Osteoblast (primary cell): ENCODE measurements at regions not wholly inside any gene's neighbourhood (a gene's known extent, or its start where the extent isn't known, plus 50 kb on each side); places are given as distances from the start of the nearest gene placed in this dataset.

Source experiments
- DNase-seq: peaks from one replicate; pipeline ENCODE4 v3.0.0; 2011; ENCODE audit warnings: low spot score, mixed read lengths; ENCODE audit not compliant: insufficient read length; ENCODE audit errors: missing footprints
- H2AFZ ChIP-seq: 2 replicates; pipeline ENCODE4 v1.6.0; 2011; ENCODE audit warnings: mild to moderate bottlenecking, low read length
- H3K27ac ChIP-seq: 2 replicates; pipeline ENCODE4 v1.5.1; 2011; ENCODE audit warnings: mild to moderate bottlenecking, low read depth, low read length, moderate library complexity
- H3K27me3 ChIP-seq: 2 replicates; pipeline ENCODE4 v1.6.0; 2012; ENCODE audit warnings: mild to moderate bottlenecking, control low read depth, inconsistent platforms, low read length, moderate library complexity; ENCODE audit not compliant: insufficient read depth
- H3K36me3 ChIP-seq: 2 replicates; pipeline ENCODE4 v1.5.1; 2011; ENCODE audit warnings: mild to moderate bottlenecking, low read length, control low read depth, moderate library complexity; ENCODE audit not compliant: insufficient read depth
- H3K4me1 ChIP-seq: 2 replicates; pipeline ENCODE4 v1.5.1; 2011; ENCODE audit warnings: mild to moderate bottlenecking, low read length, control low read depth, moderate library complexity; ENCODE audit not compliant: insufficient read depth
- H3K4me2 ChIP-seq: 2 replicates; pipeline ENCODE4 v1.6.0; 2011; ENCODE audit warnings: mild to moderate bottlenecking, low read length; ENCODE audit not compliant: insufficient read depth
- H3K4me3 ChIP-seq: fragments of 200-600 bp; sonication (generic); 3 replicates; pipeline ENCODE4 v1.5.1; 2012; ENCODE audit warnings: mild to moderate bottlenecking, low read length, inconsistent platforms; ENCODE audit not compliant: insufficient read depth
- H3K79me2 ChIP-seq: 2 replicates; pipeline ENCODE4 v1.6.0; 2012; ENCODE audit warnings: mild to moderate bottlenecking, low read length, control low read depth, inconsistent platforms; ENCODE audit not compliant: insufficient read depth
- H3K9me3 ChIP-seq: 2 replicates; pipeline ENCODE4 v1.5.1; 2011; ENCODE audit warnings: low read depth, low read length, control low read depth
- H4K20me1 ChIP-seq: 2 replicates; pipeline ENCODE4 v1.6.0; 2012; ENCODE audit warnings: mild to moderate bottlenecking, low read length, control low read depth; ENCODE audit not compliant: insufficient read depth
- TF ChIP-seq, protein P1 (sequence below): IDR thresholded peaks from 2 replicates; pipeline ENCODE4 v1.5.1; 2011; ENCODE audit warnings: mild to moderate bottlenecking, low read depth, low read length, moderate library complexity; ENCODE audit errors: extremely low read depth

DNA sequence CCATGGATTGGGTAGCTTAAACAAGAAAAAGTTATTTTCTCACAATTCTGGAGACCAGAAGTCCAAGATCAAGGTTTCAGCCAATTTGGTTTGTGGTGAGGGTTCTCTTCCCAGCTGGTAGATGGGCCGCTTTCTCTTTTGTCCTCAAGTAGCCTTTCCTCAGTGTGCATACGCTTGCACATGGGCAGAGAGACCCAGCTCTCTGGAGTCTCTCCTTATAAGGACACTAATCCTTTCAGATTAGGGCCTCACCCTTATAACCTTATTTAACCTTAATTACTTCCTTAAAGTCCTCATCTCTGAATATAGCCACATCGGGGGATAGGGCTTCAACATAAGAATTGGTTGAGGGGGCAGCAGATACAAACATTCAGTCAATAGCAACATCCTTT lies 68.4 kb upstream of the NLK start:
- no peak for DNase-seq
- Histone ChIP-seq H3K36me3 (no peaks in the 10 kb centered on the region), H3K9me3 (no peaks in the 10 kb centered on the region), H2AFZ (no peak overlapping the region), H3K79me2 (no peaks in the 10 kb centered on the region), H3K27ac (no peak overlapping the region), H3K27me3 (peaks cover 6% of the 10 kb centered on the region), H3K4me1 (peaks cover 7% of the 10 kb centered on the region), H3K4me2 (no peak overlapping the region), H3K4me3 (no peak overlapping the region), H4K20me1 (no peaks in the 10 kb centered on the region)
- TF ChIP-seq, protein P1, sequence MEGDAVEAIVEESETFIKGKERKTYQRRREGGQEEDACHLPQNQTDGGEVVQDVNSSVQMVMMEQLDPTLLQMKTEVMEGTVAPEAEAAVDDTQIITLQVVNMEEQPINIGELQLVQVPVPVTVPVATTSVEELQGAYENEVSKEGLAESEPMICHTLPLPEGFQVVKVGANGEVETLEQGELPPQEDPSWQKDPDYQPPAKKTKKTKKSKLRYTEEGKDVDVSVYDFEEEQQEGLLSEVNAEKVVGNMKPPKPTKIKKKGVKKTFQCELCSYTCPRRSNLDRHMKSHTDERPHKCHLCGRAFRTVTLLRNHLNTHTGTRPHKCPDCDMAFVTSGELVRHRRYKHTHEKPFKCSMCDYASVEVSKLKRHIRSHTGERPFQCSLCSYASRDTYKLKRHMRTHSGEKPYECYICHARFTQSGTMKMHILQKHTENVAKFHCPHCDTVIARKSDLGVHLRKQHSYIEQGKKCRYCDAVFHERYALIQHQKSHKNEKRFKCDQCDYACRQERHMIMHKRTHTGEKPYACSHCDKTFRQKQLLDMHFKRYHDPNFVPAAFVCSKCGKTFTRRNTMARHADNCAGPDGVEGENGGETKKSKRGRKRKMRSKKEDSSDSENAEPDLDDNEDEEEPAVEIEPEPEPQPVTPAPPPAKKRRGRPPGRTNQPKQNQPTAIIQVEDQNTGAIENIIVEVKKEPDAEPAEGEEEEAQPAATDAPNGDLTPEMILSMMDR: no peak

DNA sequence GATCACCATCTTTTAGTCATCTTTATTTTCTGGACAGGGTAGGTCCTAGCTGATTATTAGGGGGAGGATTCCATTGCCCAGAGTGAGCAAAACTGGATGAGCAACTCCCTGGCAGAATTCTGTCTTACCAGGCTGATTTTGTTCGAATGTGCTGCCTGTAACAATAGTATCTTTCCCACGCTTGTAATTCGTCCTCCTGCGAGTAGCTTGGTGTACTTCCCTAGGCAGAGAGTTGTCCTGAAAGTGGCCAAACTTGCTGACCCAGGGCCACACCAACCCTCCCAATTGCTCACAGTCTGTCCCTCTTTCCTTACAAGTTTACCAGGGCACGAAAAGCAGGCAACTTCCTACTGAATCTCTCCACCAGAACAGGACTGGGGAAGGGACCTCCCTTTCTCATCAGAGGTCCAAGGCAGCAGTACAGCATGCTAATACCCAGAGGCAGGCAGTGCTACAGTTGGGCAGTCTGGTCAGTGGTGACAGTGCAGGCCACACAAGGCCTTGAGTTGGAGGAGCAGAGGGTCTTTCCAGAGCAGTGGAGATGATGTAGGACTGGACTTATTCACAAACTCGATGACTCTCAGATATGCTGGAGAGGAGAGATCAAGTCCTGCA lies 67.8 kb upstream of the NLK start:
- Histone ChIP-seq H3K36me3 (no peaks in the 10 kb centered on the region), H3K27me3 (peaks cover 3% of the 10 kb centered on the region), H3K27ac (no peak overlapping the region), H2AFZ (no peak overlapping the region), H3K4me2 (no peak overlapping the region), H4K20me1 (no peaks in the 10 kb centered on the region), H3K9me3 (no peaks in the 10 kb centered on the region), H3K4me3 (no peak overlapping the region), H3K4me1 (peaks cover 7% of the 10 kb centered on the region), H3K79me2 (no peaks in the 10 kb centered on the region)
- DNase-seq: no peak
- TF ChIP-seq, protein P1: no peak

DNA sequence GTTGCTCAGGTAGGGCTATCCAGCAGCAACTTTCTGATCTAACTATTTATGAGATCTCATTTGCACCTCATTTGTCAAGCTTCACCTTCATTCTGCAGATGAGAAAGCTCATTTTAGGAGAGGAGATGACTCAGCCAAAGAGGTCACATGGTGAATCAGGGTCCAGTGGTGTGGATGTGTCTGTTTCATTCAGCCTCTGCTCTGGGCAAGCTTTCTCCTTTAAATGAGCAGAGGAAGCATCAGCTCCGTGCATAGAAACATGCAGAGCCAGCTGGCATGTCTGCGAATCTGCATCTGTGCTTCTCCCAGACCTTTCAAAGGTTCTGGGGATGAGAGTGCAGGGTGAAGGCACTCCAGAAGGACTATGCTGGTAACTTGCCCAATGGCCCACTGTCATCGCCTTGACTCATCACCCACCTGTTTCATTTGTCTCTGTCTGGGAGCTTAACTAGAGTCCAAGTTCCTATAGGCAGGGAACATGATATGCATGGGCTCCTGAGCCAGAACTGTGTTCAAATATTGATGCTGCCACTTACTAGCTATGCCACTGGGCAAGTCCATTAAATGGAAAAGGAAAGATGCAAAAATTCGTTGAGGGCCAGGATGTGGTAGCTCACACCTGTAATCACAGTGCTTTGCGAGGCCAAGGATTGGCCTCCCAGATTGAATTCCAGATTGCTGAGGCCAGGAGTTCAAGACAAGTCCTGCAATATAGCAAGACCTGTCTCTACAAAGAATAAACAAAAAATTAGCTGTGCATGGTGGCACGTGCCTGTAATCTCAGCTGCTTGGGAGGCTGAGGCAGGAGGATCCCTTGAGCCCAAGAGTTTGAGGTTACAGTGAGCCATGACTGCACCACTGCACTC lies 67.1 kb upstream of the NLK start:
- Histone ChIP-seq H3K9me3 (no peaks in the 10 kb centered on the region), H3K4me1 (peaks cover 9% of the 10 kb centered on the region), H3K36me3 (no peaks in the 10 kb centered on the region), H3K79me2 (no peaks in the 10 kb centered on the region), H3K27ac (no peak overlapping the region), H2AFZ (no peak overlapping the region), H3K4me2 (no peak overlapping the region), H4K20me1 (no peaks in the 10 kb centered on the region), H3K4me3 (no peak overlapping the region), H3K27me3 (no peaks in the 10 kb centered on the region)
- TF ChIP-seq, protein P1: no peak
- no peak for DNase-seq

DNA sequence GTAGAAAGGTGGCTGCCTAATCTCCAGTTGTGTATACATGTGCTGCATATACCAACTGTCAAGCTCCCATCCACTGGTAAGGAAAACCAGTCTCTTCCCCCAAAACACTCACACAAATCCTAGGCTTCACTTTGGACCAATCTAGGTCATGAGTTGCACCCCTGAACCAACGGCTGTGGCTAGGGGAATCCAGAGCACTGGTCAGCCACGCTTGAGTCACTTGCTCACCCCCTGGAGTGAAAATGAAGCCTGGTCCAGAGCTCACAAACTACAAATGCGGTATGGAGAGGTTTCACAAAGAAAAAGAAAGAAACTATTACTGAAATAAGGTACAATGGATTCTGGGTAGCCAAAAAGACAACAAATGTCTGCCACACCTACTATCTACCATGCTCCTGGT lies 66.1 kb upstream of the NLK start:
- H3K4me1 ChIP-seq: peaks cover 9% of the 10 kb centered on the region
- no peak overlapping the region for H2AFZ ChIP-seq
- no peaks in the 10 kb centered on the region for H4K20me1 ChIP-seq
- no peaks in the 10 kb centered on the region for H3K36me3 ChIP-seq
- no peak overlapping the region for H3K4me2 ChIP-seq
- no peaks in the 10 kb centered on the region for H3K9me3 ChIP-seq
- no peak overlapping the region for H3K4me3 ChIP-seq
- no peak overlapping the region for H3K27ac ChIP-seq
- no peaks in the 10 kb centered on the region for H3K27me3 ChIP-seq
- TF ChIP-seq, protein P1: no peak
- H3K79me2 ChIP-seq: no peaks in the 10 kb centered on the region
- DNase-seq: no peak
